AG08396 (cell line): ENCODE measurements at regions not wholly inside any gene's neighbourhood (a gene's known extent, or its start where the extent isn't known, plus 50 kb on each side); places are given as distances from the start of the nearest gene placed in this dataset.

Experiments used
- DNase-seq: peaks from one replicate; pipeline ENCODE4 v3.0.0; 2012; ENCODE audit warnings: low spot score, mixed read lengths

GRCh38 chr1:22285549-22286396 lies 142.9 kb upstream of the WNT4 start:
- no peak for DNase-seq

GRCh38 chr1:22286491-22286890 lies 143.6 kb upstream of the WNT4 start:
- no peak for DNase-seq

GRCh38 chr1:22287273-22287672 lies 144.4 kb upstream of the WNT4 start:
- no peak for DNase-seq

- no peak for DNase-seq
Measured at GRCh38 chr1:22287946-22288520, 145.1 kb upstream of the WNT4 start.

- DNase-seq: no peak
Measured at GRCh38 chr1:22288593-22289241, 145.8 kb upstream of the WNT4 start.

GRCh38 chr1:22289307-22289995 lies 146.6 kb upstream of the WNT4 start:
- no peak for DNase-seq

GRCh38 chr1:22290157-22290556 lies 147.3 kb upstream of the WNT4 start:
- DNase-seq: no peak

GRCh38 chr1:22290611-22291010 lies 147.7 kb upstream of the WNT4 start:
- DNase-seq: no peak

GRCh38 chr1:22291057-22291456 lies 148.2 kb upstream of the WNT4 start:
- DNase-seq: no peak

GRCh38 chr1:22291494-22291893 lies 148.6 kb upstream of the WNT4 start:
- no peak for DNase-seq

- no peak for DNase-seq
Measured at GRCh38 chr1:22292011-22292788, 149.3 kb upstream of the WNT4 start.

GRCh38 chr1:22295396-22295795 lies 152.5 kb upstream of the WNT4 start:
- no peak for DNase-seq

- DNase-seq: no peak
Measured at GRCh38 chr1:22295856-22296255, 153.0 kb upstream of the WNT4 start.

GRCh38 chr1:22296701-22297591 lies 154.0 kb upstream of the WNT4 start:
- DNase-seq: no peak

- no peak for DNase-seq
Measured at GRCh38 chr1:22297999-22298398, 153.7 kb upstream of the ZBTB40 start.

GRCh38 chr1:22303816-22304215 lies 147.8 kb upstream of the ZBTB40 start:
- no peak for DNase-seq

GRCh38 chr1:22309572-22309971 lies 142.1 kb upstream of the ZBTB40 start:
- DNase-seq: no peak

- no peak for DNase-seq
Measured at GRCh38 chr1:22311461-22311860, 140.2 kb upstream of the ZBTB40 start.

GRCh38 chr1:22313321-22313720 lies 138.3 kb upstream of the ZBTB40 start:
- DNase-seq: no peak

GRCh38 chr1:22314706-22315105 lies 136.9 kb upstream of the ZBTB40 start:
- DNase-seq: no peak
